ENCODE measurements at regions not wholly inside any gene's neighbourhood (a gene's known extent, or its start where the extent isn't known, plus 50 kb on each side); places are given as distances from the start of the nearest gene placed in this dataset.

- no peak overlapping the region for H3K27ac ChIP-seq
- no peak for DNase-seq
- TF ChIP-seq, protein P1, sequence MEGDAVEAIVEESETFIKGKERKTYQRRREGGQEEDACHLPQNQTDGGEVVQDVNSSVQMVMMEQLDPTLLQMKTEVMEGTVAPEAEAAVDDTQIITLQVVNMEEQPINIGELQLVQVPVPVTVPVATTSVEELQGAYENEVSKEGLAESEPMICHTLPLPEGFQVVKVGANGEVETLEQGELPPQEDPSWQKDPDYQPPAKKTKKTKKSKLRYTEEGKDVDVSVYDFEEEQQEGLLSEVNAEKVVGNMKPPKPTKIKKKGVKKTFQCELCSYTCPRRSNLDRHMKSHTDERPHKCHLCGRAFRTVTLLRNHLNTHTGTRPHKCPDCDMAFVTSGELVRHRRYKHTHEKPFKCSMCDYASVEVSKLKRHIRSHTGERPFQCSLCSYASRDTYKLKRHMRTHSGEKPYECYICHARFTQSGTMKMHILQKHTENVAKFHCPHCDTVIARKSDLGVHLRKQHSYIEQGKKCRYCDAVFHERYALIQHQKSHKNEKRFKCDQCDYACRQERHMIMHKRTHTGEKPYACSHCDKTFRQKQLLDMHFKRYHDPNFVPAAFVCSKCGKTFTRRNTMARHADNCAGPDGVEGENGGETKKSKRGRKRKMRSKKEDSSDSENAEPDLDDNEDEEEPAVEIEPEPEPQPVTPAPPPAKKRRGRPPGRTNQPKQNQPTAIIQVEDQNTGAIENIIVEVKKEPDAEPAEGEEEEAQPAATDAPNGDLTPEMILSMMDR (IDR thresholded peaks at IDR 0.05; ENCODE audit: low read depth, low read length), result no peak
Observed at GRCh38 chr10:88088441-88089340, 225.3 kb downstream of the PTEN start.

DNA sequence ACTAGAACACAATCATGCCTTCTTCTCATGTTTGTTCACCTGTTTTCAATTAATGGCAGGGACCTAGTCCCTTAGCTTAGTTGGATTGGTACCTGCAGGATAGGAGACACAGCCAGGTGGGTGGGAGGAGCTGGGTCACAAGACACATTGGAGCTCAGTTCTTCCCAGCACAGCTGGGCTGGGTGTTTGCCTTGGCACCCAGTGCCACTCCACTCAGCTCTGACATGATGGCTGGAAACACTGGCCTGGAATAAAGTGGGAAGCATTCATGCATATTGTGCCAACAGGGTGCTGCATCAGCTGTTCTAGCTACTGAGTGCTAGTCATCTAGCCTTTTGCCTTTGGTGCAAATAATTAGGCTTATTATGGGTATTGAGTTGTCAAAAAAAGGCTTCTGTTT is 226.1 kb downstream of the PTEN start:
- H3K4me3 ChIP-seq (ENCODE audit: low read depth, low read length), result no peak overlapping the region
- TF ChIP-seq, protein P1 (IDR thresholded peaks at IDR 0.05; ENCODE audit: low read depth, low read length), result no peak
- DNase-seq, result no peak

More at GRCh38 chr10:88088441-88089340, 225.3 kb downstream of the PTEN start:
- Histone ChIP-seq H3K36me3 (no peaks in the 10 kb centered on the region), H3K9me3 (ENCODE audit: severe bottlenecking) (no peaks in the 10 kb centered on the region), H3K4me3 (ENCODE audit: low read depth, low read length) (no peak overlapping the region), H3K27me3 (ENCODE audit: insufficient read depth, low read depth, severe bottlenecking) (no peaks in the 10 kb centered on the region)

GRCh38 chr10:88090568-88091214 is 227.3 kb downstream of the PTEN start:
- Histone ChIP-seq H3K27me3 (ENCODE audit: insufficient read depth, low read depth, severe bottlenecking) (no peaks in the 10 kb centered on the region), H3K27ac (no peak overlapping the region), H3K4me3 (ENCODE audit: low read depth, low read length) (no peak overlapping the region), H3K36me3 (no peaks in the 10 kb centered on the region), H3K9me3 (ENCODE audit: severe bottlenecking) (no peaks in the 10 kb centered on the region)
- TF ChIP-seq, protein P1 (IDR thresholded peaks at IDR 0.05; ENCODE audit: low read depth, low read length), result no peak
- DNase-seq, result no peak

More for the DNA sequence above, 226.1 kb downstream of the PTEN start:
- Histone ChIP-seq H3K27me3 (ENCODE audit: insufficient read depth, low read depth, severe bottlenecking) (no peaks in the 10 kb centered on the region), H3K27ac (no peak overlapping the region), H3K9me3 (ENCODE audit: severe bottlenecking) (no peaks in the 10 kb centered on the region), H3K36me3 (no peaks in the 10 kb centered on the region)

DNA sequence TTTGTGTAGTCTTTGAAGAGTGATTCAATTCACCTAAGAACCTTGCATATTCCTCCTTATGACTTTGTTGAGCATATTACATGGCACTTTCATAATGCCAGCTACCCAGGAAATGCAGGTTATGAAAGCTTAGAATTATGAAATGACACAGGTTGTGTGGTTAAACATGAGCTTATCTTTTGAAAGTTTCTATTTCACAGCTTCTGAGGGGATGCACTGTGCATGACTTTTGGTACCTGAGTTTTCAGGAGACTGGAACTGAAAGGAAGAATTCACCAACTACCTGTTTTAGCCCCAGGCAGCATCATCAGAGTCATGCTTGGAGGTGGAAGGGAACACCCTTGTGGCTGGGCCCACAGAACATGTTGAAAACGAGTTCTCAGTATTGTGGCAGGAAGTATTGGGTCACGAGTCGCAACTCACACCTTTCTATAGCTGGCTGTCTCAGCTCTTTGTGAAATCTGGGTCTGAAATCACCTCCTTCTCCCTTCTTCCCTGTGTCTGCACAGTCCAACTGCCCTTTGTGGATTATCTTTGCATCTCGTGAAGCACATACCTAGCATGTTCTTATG is 228.2 kb downstream of the PTEN start:
- H3K9me3 ChIP-seq (ENCODE audit: severe bottlenecking), result no peaks in the 10 kb centered on the region
- no peak overlapping the region for H3K27ac ChIP-seq
- no peak overlapping the region for H3K4me3 ChIP-seq (ENCODE audit: low read depth, low read length)
- TF ChIP-seq, protein P1 (IDR thresholded peaks at IDR 0.05; ENCODE audit: low read depth, low read length), result no peak
- no peaks in the 10 kb centered on the region for H3K27me3 ChIP-seq (ENCODE audit: insufficient read depth, low read depth, severe bottlenecking)
- no peaks in the 10 kb centered on the region for H3K36me3 ChIP-seq
- no peak for DNase-seq

DNA sequence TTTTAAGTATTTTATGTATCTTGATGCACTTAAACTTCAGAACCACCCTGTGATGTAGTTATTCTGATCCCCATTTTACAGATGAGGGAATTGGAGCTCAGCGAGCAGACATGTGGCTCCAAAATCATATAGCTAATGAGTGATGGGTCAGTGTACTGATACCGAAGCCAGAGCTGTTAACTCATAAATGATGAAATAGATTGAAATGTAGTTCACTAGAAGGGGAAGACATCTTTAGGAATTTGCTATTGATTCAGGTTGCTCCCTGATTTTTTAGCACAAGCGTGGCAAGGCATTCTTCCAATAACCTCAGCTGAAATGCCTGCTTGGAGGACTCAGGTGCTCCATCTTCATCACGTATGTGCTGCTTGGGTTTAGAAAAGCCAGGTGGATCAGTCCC is 228.8 kb downstream of the PTEN start:
- Histone ChIP-seq H3K9me3 (ENCODE audit: severe bottlenecking) (no peaks in the 10 kb centered on the region), H3K4me3 (ENCODE audit: low read depth, low read length) (no peak overlapping the region), H3K27me3 (ENCODE audit: insufficient read depth, low read depth, severe bottlenecking) (no peaks in the 10 kb centered on the region), H3K27ac (no peak overlapping the region), H3K36me3 (no peaks in the 10 kb centered on the region)
- TF ChIP-seq, protein P1 (IDR thresholded peaks at IDR 0.05; ENCODE audit: low read depth, low read length), result no peak
- no peak for DNase-seq

Measured in WERI-Rb-1 (cell line).